C4-2B (cell line): ENCODE measurements at regions not wholly inside any gene's neighbourhood (a gene's known extent, or its start where the extent isn't known, plus 50 kb on each side); places are given as distances from the start of the nearest gene placed in this dataset.

Experiments
- H3K27ac ChIP-seq: fragments of 450-650 bp; 2 replicates; pipeline ENCODE4 v1.5.1; 2017
- ZFX ChIP-seq: fragments of 450-650 bp; IDR thresholded peaks from 2 replicates; pipeline ENCODE4 v1.6.1; 2017
- TF ChIP-seq, protein P1 (sequence below): fragments of 450-650 bp; conservative IDR thresholded peaks from 2 replicates; pipeline ENCODE4 v1.5.1; 2017; ENCODE audit warnings: mild to moderate bottlenecking

DNA sequence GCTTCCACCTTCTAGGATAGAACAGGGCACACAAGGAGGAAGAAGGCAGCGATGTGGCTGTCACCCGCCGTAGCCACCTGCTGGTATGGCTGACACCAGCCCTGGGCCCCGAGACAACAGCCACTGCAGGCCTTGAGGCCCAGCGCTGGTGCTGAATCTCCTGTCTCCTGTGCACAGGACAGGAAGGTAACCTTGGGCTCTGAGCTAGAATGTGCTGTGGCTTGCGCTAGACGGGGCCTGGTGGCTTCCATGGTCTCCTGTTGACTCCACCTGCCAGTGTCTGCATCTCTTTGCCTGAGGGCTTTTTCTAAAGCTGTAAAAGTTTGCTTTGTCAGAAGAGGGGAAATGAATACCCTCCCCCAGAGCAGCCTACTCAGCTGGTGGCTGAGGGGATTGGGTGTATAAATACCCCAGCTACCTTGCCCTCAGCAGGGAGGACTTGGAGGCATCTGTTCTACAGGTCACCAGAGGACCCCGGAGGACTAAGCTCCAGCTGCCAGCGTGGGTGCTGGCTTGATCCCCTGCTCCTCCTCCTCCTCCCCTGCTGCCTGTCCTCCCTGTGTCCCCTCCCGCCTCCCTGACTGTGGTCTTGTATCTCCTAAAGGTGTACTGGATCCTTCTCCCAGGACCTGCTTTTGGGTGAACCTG is 76.1 kb upstream of the SDK2 start:
- TF ChIP-seq ZFX = no peak
- TF ChIP-seq, protein P1, sequence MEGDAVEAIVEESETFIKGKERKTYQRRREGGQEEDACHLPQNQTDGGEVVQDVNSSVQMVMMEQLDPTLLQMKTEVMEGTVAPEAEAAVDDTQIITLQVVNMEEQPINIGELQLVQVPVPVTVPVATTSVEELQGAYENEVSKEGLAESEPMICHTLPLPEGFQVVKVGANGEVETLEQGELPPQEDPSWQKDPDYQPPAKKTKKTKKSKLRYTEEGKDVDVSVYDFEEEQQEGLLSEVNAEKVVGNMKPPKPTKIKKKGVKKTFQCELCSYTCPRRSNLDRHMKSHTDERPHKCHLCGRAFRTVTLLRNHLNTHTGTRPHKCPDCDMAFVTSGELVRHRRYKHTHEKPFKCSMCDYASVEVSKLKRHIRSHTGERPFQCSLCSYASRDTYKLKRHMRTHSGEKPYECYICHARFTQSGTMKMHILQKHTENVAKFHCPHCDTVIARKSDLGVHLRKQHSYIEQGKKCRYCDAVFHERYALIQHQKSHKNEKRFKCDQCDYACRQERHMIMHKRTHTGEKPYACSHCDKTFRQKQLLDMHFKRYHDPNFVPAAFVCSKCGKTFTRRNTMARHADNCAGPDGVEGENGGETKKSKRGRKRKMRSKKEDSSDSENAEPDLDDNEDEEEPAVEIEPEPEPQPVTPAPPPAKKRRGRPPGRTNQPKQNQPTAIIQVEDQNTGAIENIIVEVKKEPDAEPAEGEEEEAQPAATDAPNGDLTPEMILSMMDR = no peak
- no peak overlapping the region for H3K27ac ChIP-seq

DNA sequence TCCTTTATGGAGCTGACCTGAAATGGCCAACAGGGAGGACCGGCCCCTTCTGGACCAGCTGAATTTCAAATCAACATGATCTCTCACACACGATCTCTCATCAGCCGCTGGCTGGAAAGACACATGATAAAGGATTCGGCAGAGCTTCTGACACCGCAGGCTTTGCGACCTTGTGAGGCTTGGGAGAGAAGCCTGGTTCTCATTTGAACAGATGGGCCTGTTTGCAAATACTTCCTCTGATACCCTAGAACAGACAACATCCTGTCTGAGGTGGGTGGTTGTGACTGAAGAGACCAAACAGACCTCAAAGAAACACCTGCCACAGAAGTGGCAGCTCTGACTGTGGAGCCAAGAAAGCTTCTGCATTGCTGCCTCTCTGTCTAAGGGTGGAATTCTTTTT is 77.9 kb upstream of the SDK2 start:
- TF ChIP-seq, protein P1 = no peak
- TF ChIP-seq ZFX = no peak
- H3K27ac ChIP-seq = no peak overlapping the region

DNA sequence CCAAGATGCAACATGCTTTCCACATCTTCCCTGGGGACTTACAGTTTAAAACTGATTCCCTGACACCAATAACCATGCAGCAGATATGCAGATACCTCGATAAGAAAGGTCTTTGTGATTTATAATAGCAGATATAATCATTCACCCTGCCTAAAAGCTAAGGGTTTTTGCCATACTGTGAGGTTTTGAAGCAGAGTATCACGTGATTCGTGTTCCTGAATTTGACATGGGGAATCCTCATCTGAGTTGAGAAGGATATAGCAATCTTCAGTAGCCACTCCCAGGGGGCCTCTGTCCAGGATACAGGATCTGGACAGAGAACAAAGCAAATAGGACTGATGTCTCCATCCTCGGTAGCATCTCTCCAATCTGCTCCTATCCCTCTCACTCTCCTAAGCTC is 79.1 kb upstream of the SDK2 start:
- TF ChIP-seq, protein P1 = no peak
- no peak for TF ChIP-seq ZFX
- H3K27ac ChIP-seq = no peak overlapping the region

- no peak overlapping the region for H3K27ac ChIP-seq
- TF ChIP-seq, protein P1 = no peak
These were observed 80.1 kb upstream of the SDK2 start for GRCh38 chr17:73724341-73724740.

GRCh38 chr17:73724990-73725389 is 80.7 kb upstream of the SDK2 start:
- TF ChIP-seq, protein P1 = no peak
- no peak for TF ChIP-seq ZFX
- H3K27ac ChIP-seq = no peak overlapping the region

GRCh38 chr17:73725794-73726515 is 81.7 kb upstream of the SDK2 start:
- H3K27ac ChIP-seq = no peak overlapping the region
- TF ChIP-seq, protein P1 = no peak
- no peak for TF ChIP-seq ZFX

DNA sequence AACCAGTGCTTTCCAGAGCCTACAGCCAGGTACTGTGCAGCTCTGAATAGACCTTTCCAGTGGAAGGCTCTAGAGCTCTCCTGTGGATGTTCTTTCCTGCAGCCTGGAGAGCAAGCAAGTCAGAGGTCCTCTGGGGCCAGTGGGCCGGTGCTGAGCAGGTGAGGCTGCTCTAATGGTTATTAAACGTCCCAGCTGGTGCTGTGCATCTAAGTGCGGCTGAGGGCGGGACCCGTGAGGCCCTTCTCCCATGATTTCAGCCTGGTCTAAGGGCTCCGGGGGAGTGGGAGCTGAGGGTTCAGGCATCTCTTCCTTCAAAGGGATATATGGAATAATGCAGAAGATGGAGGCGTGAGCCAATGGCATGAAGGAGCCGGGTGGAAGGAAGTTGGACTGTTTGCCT is 83.7 kb upstream of the SDK2 start:
- H3K27ac ChIP-seq = no peak overlapping the region
- no peak for TF ChIP-seq ZFX
- TF ChIP-seq, protein P1 = no peak
